IMR-90 (cell line): ENCODE measurements at regions not wholly inside any gene's neighbourhood (a gene's known extent, or its start where the extent isn't known, plus 50 kb on each side); places are given as distances from the start of the nearest gene placed in this dataset.

Experiments
- ATAC-seq: fragments of 200-7000 bp; cut with Tn5 transposase; 2 replicates; pipeline ENCODE4 v1.9.1; 2020; ENCODE audit warnings: low read depth, mild to moderate bottlenecking, moderate library complexity
- BruUV-seq: library from RNA; stranded (reverse); fragments of 400-500 nt; replicated peaks from 2 replicates; lab custom pipeline; 2021; lab: Mats Ljungman, UMichigan
- CTCF ChIA-PET: fragments of 300-600 bp; formaldehyde crosslinking; extraction: SDS; loops from one replicate; lab custom pipeline; 2021; ENCODE audit warnings: antibody characterized with exemption; lab: Yijun Ruan, JAX
- POLR2A ChIA-PET: fragments of 300-600 bp; sonication (Branson Sonifier 250); formaldehyde crosslinking; loops from one replicate; lab custom pipeline; 2022; ENCODE audit warnings: antibody characterized with exemption; ENCODE audit not compliant: unreplicated experiment; lab: Charles Lee
- DNase-seq: peaks from one replicate; pipeline ENCODE4 v3.0.0; 2013
- H2AFZ ChIP-seq: replicated peaks from 2 replicates; pipeline ENCODE3; 2013; ENCODE audit warnings: low read length, mild to moderate bottlenecking; ENCODE audit not compliant: poor library complexity
- H2AK5ac ChIP-seq: 2 replicates; pipeline ENCODE4 v1.6.1; 2013; ENCODE audit warnings: low read depth, low read length, inconsistent platforms
- H2AK9ac ChIP-seq: replicated peaks from 2 replicates; pipeline ENCODE3; 2013; ENCODE audit warnings: mild to moderate bottlenecking, low read depth, low read length, moderate library complexity; ENCODE audit not compliant: poor library complexity
- H2BK120ac ChIP-seq: 2 replicates; pipeline ENCODE4 v1.6.1; 2013; ENCODE audit warnings: low read depth, low read length, inconsistent platforms
- H2BK15ac ChIP-seq: 3 replicates; pipeline ENCODE4 v1.6.1; 2013; ENCODE audit warnings: low read depth, low read length, inconsistent platforms
- H2BK20ac ChIP-seq: 2 replicates; pipeline ENCODE4 v1.6.1; 2013; ENCODE audit warnings: low read depth, mild to moderate bottlenecking, inconsistent platforms, low read length, moderate library complexity
- H2BK5ac ChIP-seq: 2 replicates; pipeline ENCODE4 v1.6.1; 2013; ENCODE audit warnings: mild to moderate bottlenecking, low read depth, low read length, inconsistent platforms; ENCODE audit not compliant: poor library complexity, severe bottlenecking
- H3K14ac ChIP-seq: replicated peaks from 2 replicates; pipeline ENCODE4 v1.6.1; 2013; ENCODE audit warnings: low read depth, low read length, inconsistent platforms
- H3K18ac ChIP-seq: 2 replicates; pipeline ENCODE4 v1.6.1; 2013; ENCODE audit warnings: low read depth, low read length, control low read depth
- H3K23ac ChIP-seq: 2 replicates; pipeline ENCODE4 v1.6.1; 2013; ENCODE audit warnings: low read depth, low read length, inconsistent platforms
- H3K27ac ChIP-seq: 2 replicates; pipeline ENCODE4 v1.5.1; 2013; ENCODE audit warnings: mild to moderate bottlenecking, control low read depth, low read length; ENCODE audit not compliant: insufficient read depth
- H3K27me3 ChIP-seq: 2 replicates; pipeline ENCODE4 v1.6.1; 2013; ENCODE audit warnings: low read length; ENCODE audit not compliant: control insufficient read depth, insufficient read depth
- H3K36me3 ChIP-seq: 2 replicates; pipeline ENCODE4 v1.6.1; 2013; ENCODE audit warnings: low read length, mixed read lengths; ENCODE audit not compliant: control insufficient read depth, insufficient read depth
- H3K4ac ChIP-seq: 2 replicates; pipeline ENCODE4 v1.6.1; 2013; ENCODE audit warnings: low read depth, low read length, inconsistent platforms
- H3K4me1 ChIP-seq: 2 replicates; pipeline ENCODE4 v1.6.1; 2013; ENCODE audit warnings: low read length, mixed read lengths; ENCODE audit not compliant: control insufficient read depth, insufficient read depth
- H3K4me2 ChIP-seq: 2 replicates; pipeline ENCODE4 v1.6.1; 2013; ENCODE audit warnings: low read depth, mild to moderate bottlenecking, control low read depth, low read length, moderate library complexity
- H3K4me3 ChIP-seq: 2 replicates; pipeline ENCODE4 v1.5.1; 2013; ENCODE audit warnings: low read depth, mild to moderate bottlenecking, control low read depth, low read length, moderate library complexity; ENCODE audit not compliant: insufficient read depth
- H3K56ac ChIP-seq: 2 replicates; pipeline ENCODE4 v1.6.1; 2013; ENCODE audit warnings: low read length, inconsistent platforms; ENCODE audit not compliant: insufficient read depth; ENCODE audit errors: extremely low read depth
- H3K79me1 ChIP-seq, 2 experiments: 2 replicates each; pipeline ENCODE4 v1.6.1; 2013; ENCODE audit warnings: low read length in 2 of 2, inconsistent platforms in 1 of 2, low read depth in 1 of 2
- H3K9ac ChIP-seq: 2 replicates; pipeline ENCODE4 v1.6.1; 2013; ENCODE audit warnings: low read depth, low read length, control low read depth
- H3K9me1 ChIP-seq: 2 replicates; pipeline ENCODE4 v1.6.1; 2013; ENCODE audit warnings: low read length, inconsistent platforms; ENCODE audit not compliant: insufficient read depth
- H3K9me3 ChIP-seq: 2 replicates; pipeline ENCODE4 v1.6.1; 2013; ENCODE audit warnings: low read length; ENCODE audit not compliant: control insufficient read depth, insufficient read depth
- H4K20me1 ChIP-seq: 2 replicates; pipeline ENCODE4 v1.6.1; 2013; ENCODE audit warnings: low read length, inconsistent platforms; ENCODE audit not compliant: insufficient read depth
- H4K5ac ChIP-seq: 2 replicates; pipeline ENCODE4 v1.6.1; 2013; ENCODE audit warnings: mild to moderate bottlenecking, low read depth, low read length, control low read depth
- H4K8ac ChIP-seq, 2 experiments: 2 replicates each; pipeline ENCODE4 v1.6.1; 2013; ENCODE audit warnings: low read depth in 2 of 2, low read length in 2 of 2, control low read depth in 1 of 2, inconsistent platforms in 1 of 2
- H4K91ac ChIP-seq: 2 replicates; pipeline ENCODE4 v1.6.1; 2013; ENCODE audit warnings: low read depth, low read length, inconsistent platforms; ENCODE audit not compliant: insufficient read depth
- BHLHE40 ChIP-seq: fragments of 150-350 bp; IDR thresholded peaks from 2 replicates; pipeline ENCODE4 v1.6.1; 2016; ENCODE audit warnings: mild to moderate bottlenecking, low read depth, low read length
- CEBPB ChIP-seq: IDR thresholded peaks from 2 replicates; pipeline ENCODE4 v1.6.1; 2012; ENCODE audit warnings: low read depth, low read length, improper control_type of control experiment
- POLR2A ChIP-seq: IDR thresholded peaks from 2 replicates; pipeline ENCODE4 v1.6.1; 2012; ENCODE audit warnings: mild to moderate bottlenecking, low read depth, low read length
- RCOR1 ChIP-seq: IDR thresholded peaks from 2 replicates; pipeline ENCODE4 v1.6.1; 2012; ENCODE audit warnings: mild to moderate bottlenecking, low read length, improper control_type of control experiment; ENCODE audit not compliant: insufficient replicate concordance
- SMC3 ChIP-seq: fragments of 150-350 bp; IDR thresholded peaks from 2 replicates; pipeline ENCODE4 v1.6.1; 2016; ENCODE audit warnings: low read depth, mild to moderate bottlenecking, antibody characterized with exemption, low read length, moderate library complexity
- dilution Hi-C: fragments of 300-500 bp; cut with HindIII; formaldehyde crosslinking; loops from one replicate; pipeline ENCODE4 v1.14.3; 2018; ENCODE audit warnings: low sequenced_read_pairs; ENCODE audit not compliant: unreplicated experiment
- in situ Hi-C: fragments of 300-500 bp; cut with MboI; formaldehyde crosslinking; loops from 3 replicates; pipeline ENCODE4 v1.14.3; 2019; ENCODE audit warnings: low sequenced_read_pairs, inconsistent platforms, mixed read lengths
- intact Hi-C: fragments of 100-400 bp; cut with micrococcal nuclease; formaldehyde crosslinking; loops from 2 replicates; pipeline ENCODE4 v1.10.0; 2022

- no peaks in the 10 kb centered on the region for H3K4me1 ChIP-seq
- ChIA-PET CTCF (no interaction called here), POLR2A (no interaction called here)
- dilution Hi-C loops (no loop called here), in situ Hi-C loops (no loop called here), intact Hi-C loops (no loop called here)
- H4K5ac ChIP-seq: no peak overlapping the region
- no peak overlapping the region for H3K4ac ChIP-seq
- H4K91ac ChIP-seq: no peak overlapping the region
- H3K56ac ChIP-seq: no peak overlapping the region
- no peak overlapping the region for H2AFZ ChIP-seq
- H3K27me3 ChIP-seq: no peaks in the 10 kb centered on the region
- H3K27ac ChIP-seq: no peak overlapping the region
- H3K4me2 ChIP-seq: no peak overlapping the region
- no peak for TF ChIP-seq RCOR1
- TF ChIP-seq CEBPB: no peak
- TF ChIP-seq SMC3: no peak
- no peak for TF ChIP-seq POLR2A
- TF ChIP-seq BHLHE40: no peak
- H3K36me3 ChIP-seq: no peaks in the 10 kb centered on the region
- no TSS peak for BruUV-seq
- no peaks in the 10 kb centered on the region; the same call in 1 of the 2 replicates for H3K9me1 ChIP-seq
- no peak for DNase-seq
- ATAC-seq: no peak
- H3K18ac ChIP-seq: no peak overlapping the region
- H2BK5ac ChIP-seq: no peak overlapping the region
- H3K23ac ChIP-seq: no peak overlapping the region
- H2BK120ac ChIP-seq: no peak overlapping the region
- H2BK15ac ChIP-seq: no peak overlapping the region
- no peak overlapping the region for H3K9ac ChIP-seq
- no peak overlapping the region for H2AK5ac ChIP-seq
- H4K8ac ChIP-seq: no peak overlapping the region
- H4K20me1 ChIP-seq: no peaks in the 10 kb centered on the region
- no peak overlapping the region for H3K14ac ChIP-seq
- no peak overlapping the region for H2BK20ac ChIP-seq
- no peak overlapping the region for H2AK9ac ChIP-seq
- no peaks in the 10 kb centered on the region for H3K79me1 ChIP-seq
- no peaks in the 10 kb centered on the region for H3K9me3 ChIP-seq
- H3K4me3 ChIP-seq: no peak overlapping the region
Measured at GRCh38 chr3:67712259-67712658, 57.8 kb upstream of the SUCLG2 start.
